ENCODE measurements at regions not wholly inside any gene's neighbourhood (a gene's known extent, or its start where the extent isn't known, plus 50 kb on each side); places are given as distances from the start of the nearest gene placed in this dataset.
"Not testable (repeated sequence)": the region's sequence is repeated elsewhere in the genome, so short reads cannot be mapped to it uniquely, and the experiment has no call there.

DNA sequence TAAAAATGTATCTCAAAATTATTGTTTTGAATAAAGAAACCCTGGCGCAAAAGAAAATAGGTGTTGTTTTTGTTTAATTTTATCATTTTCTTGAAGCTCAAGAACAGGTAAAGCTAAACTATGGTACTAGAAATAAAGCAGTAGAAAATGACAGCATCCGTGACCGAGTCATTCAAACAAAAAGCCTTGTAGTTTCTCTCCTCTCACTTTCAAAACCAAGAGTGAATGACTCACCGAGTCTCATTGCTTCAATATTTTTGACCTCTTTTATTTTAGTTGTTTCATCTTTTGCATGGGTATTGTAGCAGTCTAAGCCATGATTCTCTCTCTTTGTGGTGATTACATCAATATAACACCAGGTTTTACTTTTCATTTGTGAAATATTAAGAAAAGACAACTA is 396.5 kb downstream of the POM121L12 start:
- H3K9me3 Mint-ChIP-seq, result peaks cover under 1 to 22% (median 6%) of the 10 kb centered on the region in 9 donors

DNA sequence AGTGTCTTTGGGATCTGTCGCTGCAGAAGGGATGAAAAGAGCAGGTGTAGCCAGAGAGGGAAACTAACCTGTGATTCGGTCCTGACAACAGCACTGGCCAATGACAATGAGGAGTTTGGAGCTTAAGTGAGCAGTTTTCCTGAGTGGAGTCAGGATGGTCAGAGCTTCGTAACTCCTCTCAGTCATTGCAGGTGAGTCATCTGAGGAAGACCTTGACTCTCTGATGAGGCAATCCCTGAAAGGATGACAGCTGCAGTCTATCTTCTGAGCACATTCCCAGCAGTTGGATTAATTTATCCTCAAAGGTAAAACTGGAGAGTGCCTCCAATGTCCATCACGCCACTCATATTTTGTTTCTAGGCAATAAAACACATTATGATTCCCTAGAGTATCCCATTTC is 401.9 kb downstream of the POM121L12 start:
- Mint-ChIP-seq H3K9me3 (peaks cover 2 to 27% (median 9%) of the 10 kb centered on the region in 9 donors), H3K36me3 (no peaks in the 10 kb centered on the region), H3K4me1 (no peaks in the 10 kb centered on the region), H3K27ac (no peak overlapping the region), H3K27me3 (no peaks in the 10 kb centered on the region), H3K4me3 (no peak overlapping the region)
- POLR2A ChIA-PET, result no interaction called here
- no peak for ATAC-seq
- no peak for DNase-seq

More for the DNA sequence above, 396.5 kb downstream of the POM121L12 start:
- POLR2A ChIA-PET, result no interaction called here
- no peak for ATAC-seq
- H3K4me1 Mint-ChIP-seq, result no peaks in the 10 kb centered on the region
- H3K4me3 Mint-ChIP-seq, result no peak overlapping the region
- no peak overlapping the region for H3K27ac Mint-ChIP-seq
- peaks cover 0 to 3% (median 0%) of the 10 kb centered on the region in 3 donors for H3K36me3 Mint-ChIP-seq
- DNase-seq, result no peak
- H3K27me3 Mint-ChIP-seq, result no peaks in the 10 kb centered on the region

DNA sequence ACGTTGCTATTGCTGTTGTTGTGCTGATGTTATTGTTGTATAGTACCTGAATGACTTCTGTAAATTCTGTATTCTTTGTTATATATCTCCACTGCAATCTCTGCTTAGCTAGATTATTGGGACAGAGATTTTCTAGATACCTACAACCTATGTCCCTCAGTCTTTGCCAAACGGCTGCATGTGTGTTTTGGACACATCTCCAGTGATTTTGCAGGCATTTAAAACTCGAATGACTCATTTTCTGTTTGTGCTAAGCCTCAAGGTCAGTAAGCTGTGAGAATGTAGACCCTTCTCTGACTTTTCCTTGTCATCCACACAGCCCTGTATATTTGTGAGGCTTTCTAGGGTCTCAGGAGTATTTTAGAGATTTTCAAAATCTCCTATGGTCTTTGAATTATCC is 410.7 kb downstream of the POM121L12 start:
- POLR2A ChIA-PET, result no interaction called here
- no peak overlapping the region for H3K27ac Mint-ChIP-seq
- no peaks in the 10 kb centered on the region for H3K27me3 Mint-ChIP-seq
- H3K36me3 Mint-ChIP-seq, result no peaks in the 10 kb centered on the region
- DNase-seq (no peak), ATAC-seq (no peak)
- H3K4me1 Mint-ChIP-seq, result no peaks in the 10 kb centered on the region
- H3K9me3 Mint-ChIP-seq, result peaks cover 0 to 21% (median 5%) of the 10 kb centered on the region in 9 donors
- H3K4me3 Mint-ChIP-seq, result no peak overlapping the region

DNA sequence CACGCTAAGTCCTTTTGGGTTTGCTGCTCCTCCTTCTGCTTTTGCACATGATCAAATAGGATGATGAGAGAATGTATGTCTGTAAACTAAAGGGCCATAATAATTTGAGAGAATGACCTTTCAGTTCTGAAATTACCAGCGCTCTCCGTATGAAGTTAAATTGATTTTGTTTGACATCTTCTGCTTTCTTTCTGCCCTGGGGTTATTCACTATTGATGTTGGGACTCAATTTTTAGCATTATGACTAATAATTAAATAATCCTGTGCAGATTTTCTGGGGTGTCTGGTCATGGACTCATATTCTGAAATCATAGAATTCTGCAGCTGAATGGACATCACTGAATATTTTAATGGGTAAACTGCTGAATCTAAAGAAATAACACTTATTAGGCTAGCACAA is 423.2 kb downstream of the POM121L12 start:
- Mint-ChIP-seq H3K27ac (no peak overlapping the region), H3K4me3 (no peak overlapping the region), H3K9me3 (peaks cover 0 to 19% (median 3%) of the 10 kb centered on the region in 9 donors), H3K27me3 (no peaks in the 10 kb centered on the region), H3K4me1 (no peaks in the 10 kb centered on the region), H3K36me3 (no peaks in the 10 kb centered on the region)
- DNase-seq (no peak), ATAC-seq (no peak)
- POLR2A ChIA-PET, result no interaction called here

DNA sequence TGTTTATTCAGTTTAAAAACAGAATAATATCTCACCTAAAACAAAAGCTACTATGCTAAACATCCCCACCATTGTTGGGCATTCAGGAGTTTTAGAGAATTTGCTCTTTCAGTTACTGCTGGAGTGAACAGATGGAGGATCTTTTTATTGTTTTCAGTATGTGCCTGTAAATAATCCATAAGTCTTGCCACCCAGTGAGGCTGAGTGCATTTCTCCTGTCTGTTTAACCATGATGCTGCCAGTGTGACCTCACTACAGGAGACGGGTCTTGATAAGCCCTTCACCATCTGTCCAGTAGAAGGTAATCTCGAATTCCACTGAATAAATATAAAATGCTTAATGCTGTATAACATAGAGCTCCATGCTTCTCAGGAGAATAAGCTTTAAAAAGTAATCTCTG is 430.9 kb downstream of the POM121L12 start:
- POLR2A ChIA-PET, result no interaction called here
- Mint-ChIP-seq H3K36me3 (no peaks in the 10 kb centered on the region), H3K27ac (no peak overlapping the region), H3K27me3 (no peaks in the 10 kb centered on the region), H3K4me1 (no peaks in the 10 kb centered on the region), H3K4me3 (no peak overlapping the region), H3K9me3 (peaks cover 4 to 32% (median 12%) of the 10 kb centered on the region in 9 donors)
- ATAC-seq (no peak), DNase-seq (no peak)

DNA sequence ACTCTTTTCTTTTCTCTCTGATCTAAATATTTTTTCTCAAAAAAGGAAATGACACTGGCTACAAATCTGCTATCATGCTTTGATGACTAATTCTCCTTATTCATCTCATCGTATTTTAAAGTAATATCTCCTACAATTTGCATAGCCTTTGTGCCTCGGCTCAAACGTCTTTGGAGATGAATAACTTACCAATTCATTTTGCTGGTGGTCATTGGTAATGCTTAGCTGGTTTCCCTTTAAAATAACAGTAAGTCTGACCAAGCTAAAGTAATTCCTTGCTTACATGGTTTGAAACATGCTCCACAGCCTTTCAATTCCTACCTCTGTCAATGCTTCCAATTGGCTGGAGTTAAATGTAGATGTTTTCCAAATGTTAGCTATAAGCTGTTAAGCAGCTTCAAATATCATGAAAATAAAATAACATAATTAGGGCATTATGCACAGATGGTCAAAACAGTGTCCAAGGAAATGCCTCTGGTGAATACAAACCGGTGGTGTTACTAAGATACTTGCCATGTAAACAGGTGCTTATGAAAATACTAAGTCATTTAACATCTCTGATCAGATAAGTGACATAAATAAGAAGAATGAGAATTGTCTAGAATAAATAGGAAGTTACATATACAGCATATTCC is 435.0 kb downstream of the POM121L12 start:
- H3K4me1 Mint-ChIP-seq, result no peaks in the 10 kb centered on the region
- H3K27me3 Mint-ChIP-seq, result no peaks in the 10 kb centered on the region
- POLR2A ChIA-PET, result no interaction called here
- H3K4me3 Mint-ChIP-seq, result no peak overlapping the region
- DNase-seq (no peak), ATAC-seq (no peak)
- H3K36me3 Mint-ChIP-seq, result peaks cover 0 to 4% (median 0%) of the 10 kb centered on the region in 3 donors
- peaks cover 0 to 29% (median 13%) of the 10 kb centered on the region in 9 donors for H3K9me3 Mint-ChIP-seq
- no peak overlapping the region for H3K27ac Mint-ChIP-seq

DNA sequence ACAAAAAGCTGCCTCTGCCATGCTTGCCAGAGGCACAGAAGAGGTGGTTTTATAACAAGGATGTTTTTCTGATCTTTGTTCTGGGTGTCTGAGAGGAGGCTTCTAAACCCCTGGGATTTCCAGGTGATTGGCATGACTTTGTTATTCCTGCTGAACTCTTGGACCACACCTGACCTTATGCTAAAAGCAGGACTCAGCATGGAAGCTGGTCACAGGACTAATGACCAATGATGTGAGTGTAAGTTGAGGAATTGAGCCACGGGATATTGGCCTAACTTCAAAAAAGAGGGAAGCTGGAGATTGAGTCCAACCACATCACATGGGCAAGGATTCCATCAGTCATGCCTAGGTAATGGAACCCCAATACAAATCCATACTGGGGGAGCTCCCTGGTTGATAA is 437.9 kb downstream of the POM121L12 start:
- Mint-ChIP-seq H3K4me1 (no peaks in the 10 kb centered on the region), H3K27me3 (no peaks in the 10 kb centered on the region), H3K36me3 (peaks cover 0 to 4% (median 0%) of the 10 kb centered on the region in 3 donors), H3K4me3 (no peak overlapping the region), H3K9me3 (peaks cover 4 to 26% (median 14%) of the 10 kb centered on the region in 9 donors), H3K27ac (no peak overlapping the region)
- DNase-seq, result no peak
- ATAC-seq, result no peak
- POLR2A ChIA-PET, result no interaction called here

DNA sequence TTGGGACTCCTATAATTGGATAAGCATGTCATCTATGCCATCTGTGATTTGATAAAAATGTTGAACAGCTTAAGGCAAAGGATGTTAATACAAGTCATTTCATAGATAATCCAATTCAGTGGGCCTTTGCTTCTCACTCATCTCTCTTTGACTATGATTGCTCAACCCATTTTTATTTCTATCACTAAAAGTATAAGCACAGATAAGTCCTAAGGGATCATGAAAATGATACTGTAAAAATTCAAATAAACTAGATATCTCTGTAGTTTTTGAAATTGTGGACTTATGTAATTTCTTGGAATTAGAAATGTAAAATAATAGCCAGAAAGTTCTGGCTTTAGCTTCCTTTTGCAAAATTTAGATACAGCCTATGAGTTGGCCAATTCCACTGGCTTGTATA is 440.3 kb downstream of the POM121L12 start:
- H3K9me3 Mint-ChIP-seq, result peaks cover 5 to 27% (median 21%) of the 10 kb centered on the region in 9 donors

DNA sequence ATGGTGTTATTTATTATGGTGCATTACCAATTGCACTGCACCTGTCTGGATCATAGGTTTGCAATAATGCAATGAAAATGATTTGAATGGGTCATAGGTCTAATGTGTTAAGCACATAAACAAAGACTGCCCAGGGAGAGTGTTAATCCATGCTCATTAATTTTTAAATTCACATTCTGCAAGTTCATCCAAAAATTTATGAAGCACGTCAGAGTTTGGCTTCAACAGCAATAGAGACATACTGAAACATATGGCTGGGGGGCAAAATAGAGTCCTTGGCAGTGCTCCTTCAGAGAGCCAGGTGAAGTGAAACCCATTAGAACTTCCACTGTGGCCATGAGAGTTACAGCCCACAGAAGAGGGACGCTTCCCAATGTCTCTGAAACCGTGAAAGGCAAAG is 441.1 kb downstream of the POM121L12 start:
- Mint-ChIP-seq H3K9me3 (peaks cover 8 to 34% (median 21%) of the 10 kb centered on the region in 9 donors), H3K27me3 (no peaks in the 10 kb centered on the region), H3K4me1 (no peaks in the 10 kb centered on the region), H3K36me3 (peaks cover 0 to 4% (median 0%) of the 10 kb centered on the region in 3 donors), H3K4me3 (no peak overlapping the region), H3K27ac (no peak overlapping the region)
- POLR2A ChIA-PET, result no interaction called here
- DNase-seq (no peak), ATAC-seq (no peak)

More for the DNA sequence above, 440.3 kb downstream of the POM121L12 start:
- no peak overlapping the region for H3K27ac Mint-ChIP-seq
- POLR2A ChIA-PET, result no interaction called here
- H3K27me3 Mint-ChIP-seq, result no peaks in the 10 kb centered on the region
- no peak for DNase-seq
- H3K4me3 Mint-ChIP-seq, result no peak overlapping the region
- ATAC-seq, result no peak
- peaks cover 0 to 4% (median 0%) of the 10 kb centered on the region in 3 donors for H3K36me3 Mint-ChIP-seq
- no peaks in the 10 kb centered on the region for H3K4me1 Mint-ChIP-seq

DNA sequence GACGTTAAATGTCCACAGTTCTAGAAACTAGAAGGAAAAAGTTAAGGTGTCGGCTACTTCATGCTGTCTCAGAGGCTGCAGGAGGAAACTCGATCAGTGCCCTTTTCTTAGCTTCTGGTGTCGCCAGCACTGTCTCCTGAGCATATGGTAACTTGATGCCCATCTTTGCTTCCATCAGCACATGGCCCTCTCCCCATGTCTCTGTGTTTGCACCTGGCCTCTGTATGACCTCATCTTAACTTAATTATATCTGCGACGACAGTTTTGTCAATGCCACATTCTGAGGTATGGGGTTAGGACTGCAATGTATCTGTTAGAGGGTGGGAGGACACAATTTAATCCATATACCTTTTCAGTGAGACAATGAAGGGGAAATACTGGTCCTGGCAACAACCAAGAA is 449.9 kb downstream of the POM121L12 start:
- no peaks in the 10 kb centered on the region for H3K4me1 Mint-ChIP-seq
- no peaks in the 10 kb centered on the region for H3K27me3 Mint-ChIP-seq
- H3K9me3 Mint-ChIP-seq, result peaks cover 0 to 47% (median 21%) of the 10 kb centered on the region in 9 donors
- DNase-seq (no peak), ATAC-seq (no peak)
- no peak overlapping the region for H3K4me3 Mint-ChIP-seq
- H3K27ac Mint-ChIP-seq, result no peak overlapping the region
- no peaks in the 10 kb centered on the region for H3K36me3 Mint-ChIP-seq
- POLR2A ChIA-PET, result no interaction called here

DNA sequence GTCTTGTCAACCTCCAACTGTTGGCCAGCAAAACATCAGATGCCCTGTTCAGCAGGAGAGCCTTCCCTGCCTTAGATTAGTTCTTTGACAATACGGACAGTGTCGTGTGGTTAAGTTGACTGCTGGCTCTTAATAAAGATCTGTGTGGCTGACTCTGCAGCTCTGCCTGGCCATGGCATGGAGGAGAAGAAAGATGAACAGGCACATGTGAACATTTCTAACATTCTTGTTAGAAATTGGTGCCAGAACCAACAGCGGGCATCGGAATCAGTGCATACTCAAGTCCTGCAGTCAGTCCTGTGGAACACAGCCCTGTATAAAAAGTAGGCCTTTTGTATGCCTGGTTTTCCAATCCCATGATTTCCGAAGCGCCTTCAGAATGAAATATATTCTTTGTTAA is 455.6 kb downstream of the POM121L12 start:
- H3K9me3 Mint-ChIP-seq, result peaks cover 0 to 53% (median 27%) of the 10 kb centered on the region in 9 donors
- H3K4me1 Mint-ChIP-seq, result no peaks in the 10 kb centered on the region
- H3K36me3 Mint-ChIP-seq, result no peaks in the 10 kb centered on the region
- DNase-seq, result no peak
- POLR2A ChIA-PET, result no interaction called here
- no peak overlapping the region for H3K27ac Mint-ChIP-seq
- H3K4me3 Mint-ChIP-seq, result no peak overlapping the region
- H3K27me3 Mint-ChIP-seq, result no peaks in the 10 kb centered on the region
- no peak for ATAC-seq

DNA sequence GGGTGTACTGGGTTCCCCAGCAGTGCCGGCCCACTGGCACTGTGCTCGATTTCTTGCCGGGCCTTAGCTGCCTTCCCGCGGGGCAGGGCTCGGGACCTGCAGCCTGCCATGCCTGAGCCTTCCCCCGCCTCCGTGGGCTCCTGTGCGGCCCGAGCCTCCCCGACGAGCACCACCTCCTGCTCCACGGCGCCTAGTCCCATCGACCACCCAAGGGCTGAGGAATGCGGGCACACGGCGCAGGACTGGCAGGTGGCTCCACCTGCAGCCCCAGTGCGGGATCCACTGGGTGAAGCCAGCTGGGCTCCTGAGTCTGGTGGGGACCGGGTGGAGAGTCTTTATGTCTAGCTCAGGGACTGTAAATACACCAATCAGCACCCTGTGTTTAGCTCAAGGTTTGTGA is 459.7 kb downstream of the POM121L12 start:
- ATAC-seq, H3K4me1 Mint-ChIP-seq, H3K27me3 Mint-ChIP-seq, DNase-seq, H3K4me3 Mint-ChIP-seq, H3K27ac Mint-ChIP-seq, H3K36me3 Mint-ChIP-seq, POLR2A ChIA-PET: not testable (repeated sequence)
- H3K9me3 Mint-ChIP-seq, result peaks cover 0 to 40% (median 12%) of the 10 kb centered on the region in 9 donors

DNA sequence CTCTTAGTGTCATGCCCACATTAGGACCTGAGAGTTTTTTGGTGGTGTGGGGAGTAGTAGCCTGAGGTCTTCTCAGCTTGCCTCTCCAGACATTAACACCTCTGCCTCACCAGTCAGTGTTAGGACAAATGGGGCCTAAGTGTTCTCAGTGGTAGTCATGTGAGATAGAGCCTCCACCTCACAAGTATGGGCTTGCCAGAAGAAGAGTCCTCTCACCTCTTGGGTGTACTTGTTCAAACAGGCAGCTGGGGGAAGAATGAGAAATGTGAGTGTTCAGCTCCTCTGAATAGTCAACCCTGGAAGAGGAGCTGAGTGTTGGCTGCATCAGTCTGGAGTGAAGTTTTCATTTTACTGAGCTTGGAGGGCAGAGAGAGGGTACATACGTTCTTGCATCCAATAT is 464.6 kb downstream of the POM121L12 start:
- POLR2A ChIA-PET, result no interaction called here
- H3K27me3 Mint-ChIP-seq, result no peaks in the 10 kb centered on the region
- H3K27ac Mint-ChIP-seq, result no peak overlapping the region
- H3K4me3 Mint-ChIP-seq, result no peak overlapping the region
- no peaks in the 10 kb centered on the region for H3K4me1 Mint-ChIP-seq
- ATAC-seq, result no peak
- peaks cover 0 to 12% (median 0%) of the 10 kb centered on the region in 3 donors for H3K36me3 Mint-ChIP-seq
- H3K9me3 Mint-ChIP-seq, result peaks cover 0 to 30% (median 7%) of the 10 kb centered on the region in 9 donors
- DNase-seq, result no peak

DNA sequence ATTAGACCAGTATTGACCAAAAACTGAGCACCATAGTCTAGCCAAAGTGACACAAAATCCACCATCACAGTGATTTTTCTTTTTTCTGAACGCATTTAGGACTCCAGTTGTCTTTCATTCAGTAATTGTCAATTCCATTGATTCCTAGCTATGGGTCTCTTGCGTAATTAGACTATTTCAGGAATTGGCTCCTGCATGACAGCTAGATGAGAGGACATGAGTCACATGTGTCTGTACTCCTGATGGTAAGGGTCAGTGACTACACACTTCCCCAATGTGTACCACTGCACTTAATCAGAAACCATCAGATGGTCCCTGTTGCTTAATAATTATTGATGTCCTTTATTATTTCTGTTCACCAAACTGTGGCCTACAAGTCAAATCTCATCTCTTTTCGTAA is 469.5 kb downstream of the POM121L12 start:
- POLR2A ChIA-PET, result no interaction called here

More for the DNA sequence above, 469.5 kb downstream of the POM121L12 start:
- Mint-ChIP-seq H3K9me3 (peaks cover 0 to 27% (median 8%) of the 10 kb centered on the region in 9 donors), H3K27ac (no peak overlapping the region), H3K4me1 (no peaks in the 10 kb centered on the region), H3K27me3 (no peaks in the 10 kb centered on the region), H3K36me3 (peaks cover 0 to 5% (median 0%) of the 10 kb centered on the region in 3 donors), H3K4me3 (no peak overlapping the region)
- ATAC-seq (no peak), DNase-seq (no peak)

Measured in naive thymus-derived CD8-positive, alpha-beta T cell (primary cell).